Forelimb muscle (tissue), 1 donor: ENCODE measurements at regions not wholly inside any gene's neighbourhood (a gene's known extent, or its start where the extent isn't known, plus 50 kb on each side); places are given as distances from the start of the nearest gene placed in this dataset.

ENCODE experiments used
- DNase-seq: peaks from one replicate; pipeline ENCODE4 v3.0.0-alpha.2; 2013; ENCODE audit warnings: low read depth

DNA sequence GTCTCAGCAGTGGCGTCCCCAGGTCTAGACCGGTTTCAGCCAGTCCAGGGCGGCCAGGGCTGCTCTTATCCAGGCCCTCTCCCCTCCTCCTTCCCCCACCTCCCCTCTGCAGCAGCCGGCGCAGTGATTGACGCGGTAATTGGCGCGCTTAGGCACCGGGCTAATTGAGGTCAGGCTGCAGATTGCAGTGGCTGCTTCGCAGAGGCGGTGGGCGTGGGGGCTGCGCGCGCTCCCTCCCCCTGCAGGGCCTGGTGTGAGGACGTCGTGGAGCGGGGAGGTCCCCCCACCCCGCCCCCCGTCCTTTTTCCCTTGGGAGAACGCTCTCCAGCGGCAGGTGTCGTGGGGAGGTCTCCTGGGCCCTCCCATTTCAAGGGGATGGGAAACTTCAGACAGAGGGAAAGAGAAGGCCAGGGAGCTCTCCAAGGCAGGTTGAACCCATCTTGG lies 70.4 kb upstream of the BLCAP start:
- no peak for DNase-seq

DNA sequence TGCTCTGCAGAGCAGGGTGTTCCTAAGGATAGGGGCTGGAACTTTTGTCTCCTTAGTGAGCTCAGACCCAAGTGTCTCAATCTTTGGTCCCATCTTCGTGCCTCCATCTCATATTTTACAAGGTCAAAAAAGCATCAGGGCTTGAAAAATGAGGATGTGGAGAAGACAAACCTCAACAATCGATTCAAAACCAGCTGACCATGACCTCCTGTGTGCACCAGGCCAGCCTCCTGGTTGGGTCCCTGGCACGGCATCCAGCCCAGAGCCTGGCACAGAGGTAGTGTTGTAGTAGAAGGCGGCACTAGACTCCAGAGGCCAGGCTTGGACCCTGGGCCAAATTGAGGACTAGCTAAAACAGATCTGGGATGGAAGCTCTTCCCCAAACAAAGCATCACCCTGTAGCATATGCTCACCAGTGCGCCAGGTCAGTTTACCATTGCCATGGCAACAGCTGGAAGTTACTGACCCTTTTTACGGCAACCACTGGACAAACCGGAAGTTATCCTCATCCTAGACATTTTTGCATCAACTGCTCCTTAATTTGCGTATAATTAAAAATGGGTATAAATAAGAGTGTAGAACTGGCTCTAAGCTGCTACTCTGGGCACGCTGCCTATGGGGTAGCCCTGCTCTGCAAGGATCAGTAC lies 69.3 kb upstream of the BLCAP start:
- no peak for DNase-seq

DNA sequence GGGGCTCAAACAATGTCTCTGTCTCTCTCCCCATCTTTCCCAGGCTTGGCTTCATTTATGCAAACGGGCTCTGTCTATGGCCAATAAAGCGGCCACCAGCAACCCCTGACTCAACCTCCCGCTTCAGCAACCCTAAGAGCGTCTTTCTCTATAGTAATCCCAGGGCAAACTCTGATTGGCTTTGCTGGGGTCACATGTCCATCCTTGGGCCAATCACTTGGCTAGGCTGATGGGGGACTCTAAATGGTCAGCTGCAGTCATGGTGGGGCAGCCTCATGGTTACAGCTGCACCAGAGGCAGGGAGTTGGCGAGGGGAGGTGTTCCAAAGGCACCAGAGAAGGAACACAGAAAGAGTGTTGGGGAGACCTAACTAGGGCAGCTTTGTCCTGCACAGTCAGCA lies 68.5 kb upstream of the BLCAP start:
- no peak for DNase-seq

DNA sequence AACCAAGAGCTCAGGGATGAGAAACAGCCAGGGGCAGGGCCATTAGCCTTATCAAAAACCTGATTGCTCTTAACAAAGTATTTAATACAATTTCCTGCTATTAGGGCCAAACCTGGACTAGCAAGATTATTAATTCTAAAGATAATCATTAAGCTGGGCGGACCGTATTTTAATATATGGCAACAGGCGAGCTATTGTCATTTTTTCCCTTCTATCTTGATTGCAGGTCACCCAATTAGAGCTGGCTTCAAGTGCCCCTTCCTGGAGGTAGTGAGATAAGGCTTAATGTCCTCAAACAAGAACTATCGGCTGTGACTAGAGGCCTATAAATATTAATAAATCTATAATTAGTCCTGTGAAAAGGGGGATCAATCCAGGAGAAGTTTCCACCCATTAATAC lies 66.0 kb upstream of the BLCAP start:
- no peak for DNase-seq

DNA sequence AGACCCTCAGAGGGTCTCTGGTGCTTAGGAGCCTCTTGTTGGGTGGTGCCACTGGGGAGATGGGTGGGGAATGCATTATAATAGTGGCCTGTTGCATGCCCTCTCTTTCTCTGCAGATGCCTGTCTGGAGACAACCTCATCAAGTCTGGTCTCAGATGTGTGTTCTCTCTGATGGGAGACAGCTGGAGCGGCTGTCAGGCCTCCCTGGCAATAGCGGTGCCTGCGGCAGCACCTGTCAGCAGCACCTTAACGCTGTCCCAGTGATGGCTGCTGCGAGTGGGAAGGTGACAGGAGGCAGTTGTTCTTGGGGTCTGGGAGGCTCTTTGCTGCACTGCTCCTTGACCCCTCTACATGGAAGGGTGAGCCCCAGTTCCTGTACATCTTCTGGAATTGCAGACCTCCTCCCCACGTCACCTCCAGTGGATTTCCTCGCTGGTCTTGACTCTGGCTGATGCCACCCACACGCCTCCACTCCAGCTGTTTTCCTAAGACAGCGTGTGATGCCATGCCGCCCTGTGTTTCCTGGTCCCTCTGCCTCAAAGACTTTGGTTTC lies 63.3 kb upstream of the BLCAP start:
- DNase-seq, result no peak

DNA sequence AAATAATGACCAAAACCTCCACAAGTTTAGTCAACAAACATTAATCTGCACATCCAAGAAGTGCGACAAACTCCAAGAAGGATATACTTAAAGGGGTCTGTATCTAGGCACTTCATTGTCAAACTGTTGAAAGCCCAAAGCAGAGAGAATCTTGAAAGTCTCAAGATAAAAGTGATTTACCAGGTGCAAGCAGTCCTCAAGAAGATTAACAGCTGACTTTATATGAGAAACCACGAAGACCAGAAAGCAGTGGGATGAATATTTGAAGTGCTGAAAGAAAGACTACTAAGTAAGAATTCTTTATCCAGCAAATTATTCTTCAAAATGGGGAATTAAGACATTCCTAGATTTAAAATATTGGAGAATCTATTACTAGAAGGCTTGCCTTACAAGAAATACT lies 58.4 kb upstream of the BLCAP start:
- no peak for DNase-seq

DNA sequence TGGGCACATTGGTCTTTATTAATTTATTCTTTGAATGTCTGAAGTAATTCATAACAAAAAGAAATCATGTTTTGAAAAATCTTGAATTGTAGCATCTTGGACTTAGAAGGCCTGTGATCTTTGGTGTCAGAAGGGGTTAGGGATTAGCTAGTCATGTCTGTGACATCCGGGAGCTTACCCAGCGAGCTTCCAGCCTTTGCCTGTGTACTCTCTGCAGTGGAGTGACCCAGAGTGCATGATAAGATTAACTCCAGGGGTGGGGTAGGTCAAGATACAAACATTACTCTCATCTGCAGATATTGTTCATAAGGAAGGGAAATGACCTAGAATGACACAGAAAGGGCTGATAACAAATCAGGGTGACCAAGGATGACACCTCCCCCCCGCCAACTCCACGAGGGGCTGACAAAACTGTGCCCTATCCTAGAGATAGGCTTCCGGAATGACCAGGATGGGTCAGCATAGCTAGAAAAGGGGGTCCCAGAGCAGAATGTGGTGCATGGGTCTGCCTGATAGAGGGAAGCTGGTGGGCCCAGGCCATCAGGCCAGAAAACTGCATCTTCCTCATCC lies 56.6 kb upstream of the BLCAP start:
- no peak for DNase-seq

DNA sequence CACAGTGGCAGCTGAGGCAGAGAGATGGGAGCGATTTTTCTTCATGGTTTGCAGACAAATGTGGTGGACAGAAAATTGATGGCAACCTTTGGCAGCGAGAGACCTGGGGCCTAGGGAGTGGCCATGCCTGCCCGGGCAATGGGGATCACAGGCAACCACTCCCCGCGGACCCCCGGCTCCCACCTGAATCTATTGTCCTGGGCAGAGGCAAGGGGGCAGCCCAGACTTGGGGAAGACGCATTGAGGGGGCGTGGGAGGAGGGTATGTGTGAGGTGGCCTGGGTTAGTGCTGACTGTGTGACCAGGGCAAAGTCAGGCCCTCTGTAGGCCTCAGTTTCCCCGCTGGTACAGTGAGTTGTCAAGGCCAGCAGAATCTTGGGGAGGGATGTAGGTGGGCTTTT lies 53.6 kb upstream of the BLCAP start:
- no peak for DNase-seq

DNA sequence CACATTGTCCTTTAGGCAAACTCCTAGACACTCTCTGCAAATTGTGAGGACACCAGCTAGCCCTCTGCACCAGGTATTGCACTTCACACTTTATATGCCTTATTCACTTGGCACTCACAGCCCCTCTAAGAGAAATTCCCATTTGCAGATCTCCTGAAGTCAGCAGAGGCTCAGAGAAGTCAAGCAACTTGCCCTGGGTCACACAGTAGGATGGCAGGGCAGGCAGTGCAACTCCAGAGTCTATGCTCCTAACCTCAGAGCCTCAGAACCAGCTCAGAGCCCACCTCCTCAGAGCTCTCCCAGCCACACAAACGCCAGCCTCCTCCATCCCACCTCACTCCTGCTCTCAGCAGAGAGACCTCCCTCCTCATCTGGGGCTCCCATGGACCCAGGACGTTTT lies 52.4 kb upstream of the BLCAP start:
- DNase-seq, result no peak

DNA sequence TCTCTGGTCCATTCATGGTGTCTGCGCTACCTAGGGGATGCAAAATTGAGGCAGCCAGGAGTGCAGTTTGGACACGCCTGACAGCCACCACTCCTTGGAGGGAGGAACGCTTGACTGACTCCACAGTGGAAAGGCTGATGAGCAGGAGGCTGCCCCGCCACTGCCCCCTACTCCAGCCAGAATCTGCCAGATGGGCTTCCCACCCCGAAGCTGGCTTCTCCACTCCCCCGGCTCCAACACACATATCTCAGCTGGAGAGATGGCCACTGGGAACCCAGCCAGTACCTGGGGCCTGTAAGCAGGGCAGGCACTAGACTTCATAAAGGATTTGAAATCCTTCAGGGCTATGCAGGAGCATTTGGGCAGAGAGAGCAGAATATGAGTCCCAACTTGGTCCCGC lies 51.4 kb upstream of the BLCAP start:
- DNase-seq, result no peak

DNA sequence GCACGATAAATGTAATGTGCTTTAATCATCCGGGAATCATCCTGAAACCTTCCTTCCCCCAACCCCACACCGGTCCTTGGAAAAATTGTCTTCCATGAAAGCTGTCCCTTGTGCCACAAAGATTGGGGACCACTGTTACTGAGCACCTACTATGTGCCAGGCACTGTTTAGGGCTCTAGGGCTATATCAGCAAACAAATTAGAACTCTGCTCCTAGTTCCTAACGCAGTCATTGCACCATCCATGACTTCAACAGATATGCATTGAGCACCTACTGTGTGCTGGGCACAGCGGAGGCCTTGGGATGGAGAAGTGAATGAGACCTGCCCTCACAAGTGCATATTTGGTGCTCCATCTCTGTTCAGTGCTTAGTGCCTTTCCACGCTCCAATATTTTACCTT lies 50.3 kb upstream of the BLCAP start:
- DNase-seq, result no peak
